GM19023 (cell line): ENCODE measurements at regions not wholly inside any gene's neighbourhood (a gene's known extent, or its start where the extent isn't known, plus 50 kb on each side); places are given as distances from the start of the nearest gene placed in this dataset.
"Not testable (repeated sequence)": the region's sequence is repeated elsewhere in the genome, so short reads cannot be mapped to it uniquely, and the experiment has no call there.

ENCODE experiments used
- ATAC-seq: cut with Tn5 transposase; IDR thresholded peaks from one replicate; pipeline ENCODE4 v1.9.1; 2021; ENCODE audit warnings: mild to moderate bottlenecking, moderate library complexity; ENCODE audit not compliant: unreplicated experiment

- ATAC-seq = no peak
These were observed 302.7 kb downstream of the SFMBT2 start for GRCh38 chr10:7108141-7108540.

- no peak for ATAC-seq
These were observed 303.5 kb downstream of the SFMBT2 start for GRCh38 chr10:7107285-7107684.

- ATAC-seq = not testable (repeated sequence)
These were observed 306.5 kb downstream of the SFMBT2 start for GRCh38 chr10:7104379-7104778.

GRCh38 chr10:7102557-7103349 is 308.1 kb downstream of the SFMBT2 start:
- ATAC-seq = peak; percentile 69

- ATAC-seq = no peak
These were observed 308.8 kb downstream of the SFMBT2 start for GRCh38 chr10:7102084-7102483.

GRCh38 chr10:7101451-7101850 is 309.4 kb downstream of the SFMBT2 start:
- ATAC-seq = no peak

- ATAC-seq = no peak
These were observed 310.7 kb downstream of the SFMBT2 start for GRCh38 chr10:7100032-7100702.

- no peak for ATAC-seq
These were observed 312.6 kb downstream of the SFMBT2 start for GRCh38 chr10:7098160-7098762.

- no peak for ATAC-seq
These were observed 316.1 kb downstream of the SFMBT2 start for GRCh38 chr10:7094781-7095180.

GRCh38 chr10:7093368-7093767 is 317.5 kb downstream of the SFMBT2 start:
- ATAC-seq = no peak

- no peak for ATAC-seq
These were observed 318.2 kb downstream of the SFMBT2 start for GRCh38 chr10:7092603-7093002.

GRCh38 chr10:7090529-7090928 is 320.3 kb downstream of the SFMBT2 start:
- no peak for ATAC-seq

GRCh38 chr10:7085913-7086589 is 324.8 kb downstream of the SFMBT2 start:
- no peak for ATAC-seq

- ATAC-seq = no peak
These were observed 325.5 kb downstream of the SFMBT2 start for GRCh38 chr10:7085147-7085912.

- ATAC-seq = no peak
These were observed 326.4 kb downstream of the SFMBT2 start for GRCh38 chr10:7084280-7085005.

- ATAC-seq = no peak
These were observed 327.9 kb downstream of the SFMBT2 start for GRCh38 chr10:7082967-7083366.

GRCh38 chr10:7077880-7078279 is 333.0 kb downstream of the SFMBT2 start:
- ATAC-seq = no peak

- ATAC-seq = no peak
These were observed 335.0 kb downstream of the SFMBT2 start for GRCh38 chr10:7075851-7076250.

GRCh38 chr10:7075110-7075509 is 335.7 kb downstream of the SFMBT2 start:
- no peak for ATAC-seq

GRCh38 chr10:7071421-7071820 is 339.4 kb downstream of the SFMBT2 start:
- ATAC-seq = no peak
